HG02973 (cell line): ENCODE measurements at regions not wholly inside any gene's neighbourhood (a gene's known extent, or its start where the extent isn't known, plus 50 kb on each side); places are given as distances from the start of the nearest gene placed in this dataset.

Experiments used
- ATAC-seq: cut with Tn5 transposase; IDR thresholded peaks from one replicate; pipeline ENCODE4 v1.9.1; 2021; ENCODE audit warnings: moderate library complexity; ENCODE audit not compliant: unreplicated experiment

DNA sequence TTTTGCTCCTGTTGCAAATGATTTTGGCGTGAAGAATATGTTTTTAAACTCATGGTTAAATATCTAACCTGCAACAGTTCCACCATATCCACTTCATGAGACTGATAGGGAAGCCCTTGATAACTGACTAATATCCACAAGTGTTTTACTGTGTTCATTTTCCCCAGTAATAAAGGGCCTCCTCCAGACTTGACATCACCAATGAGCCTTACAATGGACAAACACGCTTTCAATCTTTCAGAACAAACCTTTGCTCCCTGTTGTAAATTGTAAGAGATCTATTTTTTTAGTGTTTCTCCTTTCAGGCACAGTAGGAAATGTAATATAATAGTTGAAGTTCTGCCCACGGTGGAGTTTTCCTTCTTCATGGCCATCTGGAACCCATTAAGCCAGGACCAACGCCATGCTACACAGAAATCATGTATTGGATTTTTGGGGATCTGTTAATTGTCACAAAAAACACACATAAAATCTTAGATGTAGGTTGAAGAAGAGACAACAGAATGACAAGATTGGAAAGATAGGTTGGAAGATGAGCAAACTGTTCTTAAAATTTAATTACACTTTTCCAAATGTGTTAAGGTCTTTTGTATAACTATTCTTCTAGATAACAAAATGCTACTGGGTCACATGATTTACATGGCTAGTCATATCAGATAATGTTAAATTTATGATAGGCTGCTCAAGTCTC lies 1030.1 kb downstream of the FSTL5 start:
- no peak for ATAC-seq

DNA sequence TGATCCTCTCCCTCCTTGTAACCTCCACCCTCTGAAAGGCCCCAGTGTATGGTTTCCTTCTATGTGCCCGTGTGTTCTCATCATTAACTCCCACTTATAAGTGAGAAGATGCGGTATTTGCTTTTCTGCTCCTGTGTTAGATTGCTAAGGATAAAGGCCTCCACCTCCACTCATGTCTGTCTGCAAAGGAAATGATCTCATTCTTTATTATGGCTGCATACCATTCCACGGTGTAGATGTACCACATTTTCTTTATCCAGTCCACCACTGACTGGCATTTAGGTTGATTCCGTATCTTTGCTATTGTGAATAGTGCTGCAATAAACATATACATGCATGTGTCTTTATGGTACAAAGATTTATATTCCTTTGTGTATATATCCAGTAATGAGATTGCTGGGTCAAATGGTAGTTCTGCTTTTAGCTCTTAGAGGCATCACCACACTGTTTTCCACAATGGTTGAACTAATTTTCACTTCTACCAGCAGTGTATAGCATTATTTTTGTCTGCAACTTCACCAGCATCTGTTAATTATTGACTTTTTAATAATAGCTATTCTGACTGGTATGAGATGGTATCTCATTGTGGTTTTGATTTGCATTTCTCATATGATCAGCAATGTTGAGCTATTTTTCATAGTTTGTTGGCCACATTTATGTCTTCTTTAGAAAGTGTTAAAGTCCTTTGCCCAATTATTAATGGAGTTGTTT lies 1030.9 kb downstream of the FSTL5 start:
- no peak for ATAC-seq

GRCh38 chr4:161121451-161121850 lies 1042.3 kb downstream of the FSTL5 start:
- ATAC-seq, result no peak

DNA sequence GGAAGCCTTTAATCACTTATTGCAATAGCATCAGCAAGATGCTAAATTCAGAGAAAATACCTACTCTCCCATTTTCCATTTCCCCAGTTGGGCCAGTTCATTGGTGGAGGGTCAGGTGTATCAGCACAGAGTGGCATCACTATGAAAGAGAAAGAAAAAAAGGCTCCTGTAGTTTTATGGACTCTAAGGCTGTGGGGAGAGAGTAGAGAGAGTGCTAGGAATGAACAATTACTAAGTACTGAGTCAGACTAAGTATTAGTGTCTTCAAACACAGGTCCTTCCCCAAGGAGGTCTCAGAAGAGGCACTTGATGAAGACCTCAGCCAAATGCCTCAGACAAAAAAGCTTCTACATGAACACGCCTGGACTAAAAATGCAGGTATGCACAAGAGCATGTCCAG lies 1061.9 kb downstream of the FSTL5 start:
- ATAC-seq, result no peak

DNA sequence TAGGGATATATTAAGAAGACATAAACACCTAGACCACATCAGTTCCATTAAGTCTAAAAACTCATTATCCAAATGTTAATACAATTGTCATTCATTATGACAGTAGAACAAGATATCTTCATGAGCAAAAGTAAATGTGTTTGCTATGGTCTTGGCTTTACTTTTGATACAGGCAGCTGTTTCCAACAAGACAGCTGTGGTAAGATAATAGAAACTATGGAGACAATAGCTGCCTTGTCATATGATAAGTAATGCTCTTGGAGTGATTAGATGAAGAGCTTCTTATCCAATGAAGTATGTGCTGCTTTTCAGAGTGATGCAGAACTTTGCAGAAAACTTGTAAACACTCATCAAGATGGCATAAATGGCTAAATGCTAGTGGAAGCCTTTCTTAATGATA lies 1066.0 kb downstream of the FSTL5 start:
- no peak for ATAC-seq

GRCh38 chr4:161061046-161061445 lies 1102.8 kb downstream of the FSTL5 start:
- ATAC-seq, result no peak
